Right renal pelvis (tissue), 4 donors: ENCODE measurements at regions not wholly inside any gene's neighbourhood (a gene's known extent, or its start where the extent isn't known, plus 50 kb on each side); places are given as distances from the start of the nearest gene placed in this dataset.
"Not testable (repeated sequence)": the region's sequence is repeated elsewhere in the genome, so short reads cannot be mapped to it uniquely, and the experiment has no call there.

ENCODE experiments used
- DNase-seq, 4 donors: peaks; one replicate each; pipeline ENCODE4 v3.0.0-alpha.2; 2013; ENCODE audit warnings: low read depth in 4 of 4, low spot score in 3 of 4, missing footprints in 1 of 4

GRCh38 chr20:51961964-51962761 lies 159.8 kb upstream of the SALL4 start:
- no peak for DNase-seq

GRCh38 chr20:51960047-51960675 lies 157.8 kb upstream of the SALL4 start:
- DNase-seq = no peak

DNA sequence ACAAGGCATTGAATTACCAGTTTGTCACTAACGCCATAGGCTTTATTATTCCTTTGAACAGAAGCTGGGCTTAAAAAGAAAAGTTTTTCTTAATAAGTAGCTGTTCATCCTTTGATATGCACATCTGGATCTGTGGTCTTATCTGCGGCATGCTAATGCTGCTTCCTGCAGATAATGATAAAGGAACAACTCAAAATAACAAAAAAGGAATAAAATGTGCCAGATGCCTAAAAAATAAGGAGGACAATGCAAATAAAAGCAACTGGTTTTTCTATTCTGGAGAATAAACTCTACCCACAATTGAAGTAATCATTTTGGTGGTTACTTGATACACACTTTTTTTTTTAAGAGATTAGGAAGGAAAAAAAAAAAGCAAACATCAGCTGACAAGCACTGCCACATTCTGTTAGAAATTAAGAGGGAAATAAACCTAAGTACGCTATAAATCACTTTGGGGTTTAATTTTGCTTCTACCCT lies 156.8 kb upstream of the SALL4 start:
- no peak for DNase-seq

- no peak for DNase-seq
Measured at GRCh38 chr20:51958099-51959065, 156.1 kb upstream of the SALL4 start.

DNA sequence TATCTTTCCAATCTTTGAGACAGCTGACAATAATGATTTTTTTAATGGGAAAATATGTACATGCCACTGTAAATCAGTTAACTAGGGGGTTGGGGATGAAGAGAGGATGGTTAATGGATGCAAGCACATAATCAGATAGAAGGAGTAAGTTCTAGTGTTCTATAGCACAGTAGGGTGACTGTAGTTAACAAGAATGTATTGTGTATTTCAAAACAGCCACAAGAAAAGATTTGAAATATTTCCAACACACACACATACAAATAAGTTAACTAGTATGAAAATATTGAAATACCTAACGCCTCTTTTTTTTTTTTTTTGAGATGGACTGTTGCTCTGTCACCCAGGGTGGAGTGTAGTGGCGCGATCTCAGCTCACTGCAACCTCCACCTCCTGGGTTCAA lies 153.4 kb upstream of the SALL4 start:
- DNase-seq = no peak

- no peak for DNase-seq
Measured at GRCh38 chr20:51953731-51954340, 151.5 kb upstream of the SALL4 start.

- DNase-seq = no peak
Measured at GRCh38 chr20:51950926-51951325, 148.6 kb upstream of the SALL4 start.

DNA sequence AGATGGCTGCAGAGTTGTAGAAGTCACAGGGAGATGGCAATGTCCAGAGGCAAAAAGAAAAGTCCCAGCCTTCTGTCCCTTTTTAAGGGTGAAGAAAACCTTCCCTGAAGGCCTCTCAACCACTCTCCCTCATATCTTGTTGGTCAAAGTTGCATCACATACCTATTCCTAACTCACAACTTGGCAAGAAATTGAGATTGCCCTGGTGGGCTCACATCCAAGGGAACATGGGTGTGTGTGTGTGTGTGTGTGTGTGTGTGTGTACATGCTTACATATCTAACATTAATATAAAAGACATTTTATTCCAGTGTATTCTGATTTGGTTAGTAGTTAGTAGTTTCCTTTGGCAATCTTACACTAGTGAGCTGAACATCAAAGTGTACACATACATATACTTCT lies 144.3 kb upstream of the SALL4 start:
- DNase-seq = no peak

GRCh38 chr20:51945881-51946280 lies 143.6 kb upstream of the SALL4 start:
- no peak for DNase-seq

DNA sequence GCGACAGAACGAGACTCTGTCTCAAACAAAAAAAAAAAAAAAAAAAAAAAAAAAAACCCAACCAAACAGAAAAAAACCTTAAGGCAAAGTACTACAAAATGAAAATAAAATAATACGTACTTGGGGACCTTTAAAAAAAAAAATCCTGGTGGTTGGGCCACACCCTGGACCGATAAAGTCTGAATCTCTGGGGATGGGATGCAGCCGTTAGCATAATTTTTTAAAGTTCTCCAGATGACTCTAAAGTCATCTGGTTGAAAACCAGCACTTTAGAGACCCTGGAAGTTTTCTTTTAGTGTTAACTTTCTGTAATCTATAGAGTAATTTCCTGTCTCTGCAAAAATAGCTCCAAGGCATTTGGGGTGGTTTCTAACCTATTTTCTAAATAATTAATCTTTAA lies 142.9 kb upstream of the SALL4 start:
- DNase-seq = no peak

GRCh38 chr20:51943761-51944160 lies 141.4 kb upstream of the SALL4 start:
- no peak for DNase-seq

GRCh38 chr20:51943326-51943725 lies 141.0 kb upstream of the SALL4 start:
- not testable (repeated sequence) for DNase-seq

- DNase-seq = no peak
Measured at GRCh38 chr20:51941503-51941902, 139.2 kb upstream of the SALL4 start.

- DNase-seq = no peak
Measured at GRCh38 chr20:51939259-51939585, 136.9 kb upstream of the SALL4 start.

GRCh38 chr20:51938559-51939258 lies 136.4 kb upstream of the SALL4 start:
- DNase-seq = no peak

GRCh38 chr20:51937779-51938178 lies 135.5 kb upstream of the SALL4 start:
- DNase-seq = no peak

GRCh38 chr20:51936377-51936776 lies 134.1 kb upstream of the SALL4 start:
- DNase-seq = no peak

DNA sequence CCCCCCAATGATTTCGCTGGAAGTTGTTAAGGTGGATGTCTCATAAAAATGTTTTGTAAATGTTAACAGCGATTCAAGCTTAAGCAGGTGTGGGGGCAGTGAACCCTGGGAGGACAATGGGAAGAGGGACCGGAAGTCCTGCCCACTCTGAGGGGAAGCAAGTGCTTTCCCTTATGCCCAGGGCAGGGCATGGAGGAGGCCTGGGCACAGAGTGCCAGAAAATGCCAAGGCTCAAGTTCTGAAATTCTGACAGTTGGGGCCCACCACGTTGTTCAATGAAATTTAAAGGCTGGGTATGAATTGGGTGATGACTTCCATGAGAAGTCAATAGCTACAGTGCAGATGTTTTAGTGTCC lies 132.7 kb upstream of the SALL4 start:
- no peak for DNase-seq

GRCh38 chr20:51934301-51935002 lies 132.1 kb upstream of the SALL4 start:
- no peak for DNase-seq

DNA sequence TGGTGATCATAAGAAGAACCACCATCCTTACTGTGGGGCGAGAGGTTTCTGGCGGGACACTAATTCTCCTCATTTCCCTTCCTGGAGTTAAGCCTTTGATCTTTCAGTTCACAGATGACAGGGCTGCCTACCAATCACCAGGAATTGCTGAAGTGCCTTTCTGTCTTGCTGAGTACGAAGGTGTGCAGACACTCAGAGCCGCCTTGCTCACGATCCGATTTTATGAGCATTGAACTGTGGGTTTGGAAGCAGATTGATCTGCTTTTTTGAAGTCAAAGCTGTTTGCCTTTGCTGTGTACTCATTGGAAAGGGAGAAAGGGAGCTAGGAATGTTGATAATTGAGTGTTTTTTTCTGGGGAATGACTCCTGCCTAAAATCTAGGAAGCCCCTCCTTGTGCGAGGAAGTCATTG lies 129.1 kb upstream of the SALL4 start:
- no peak for DNase-seq
